GM23338 (cell line): ENCODE measurements at regions not wholly inside any gene's neighbourhood (a gene's known extent, or its start where the extent isn't known, plus 50 kb on each side); places are given as distances from the start of the nearest gene placed in this dataset.

Source experiments
- ATAC-seq: fragments of 200-7000 bp; cut with Tn5 transposase; 3 replicates; pipeline ENCODE4 v1.9.1; 2020
- DNase-seq: peaks from one replicate; pipeline ENCODE4 v3.0.0-alpha.2; 2015; ENCODE audit warnings: low spot score
- H2AFZ ChIP-seq: fragments of 200-600 bp; sonication (generic); 2 replicates; pipeline ENCODE4 v1.8.0; 2016; ENCODE audit warnings: antibody characterized with exemption, mild to moderate bottlenecking, moderate library complexity
- H3F3A ChIP-seq: fragments of 200-600 bp; sonication (generic); replicated peaks from 2 replicates; pipeline ENCODE4 v1.8.0; 2017; ENCODE audit warnings: antibody characterized with exemption, mixed run types, low read depth
- H3K27ac ChIP-seq: fragments of 200-600 bp; sonication (generic); 2 replicates; pipeline ENCODE4 v1.6.1; 2016; ENCODE audit warnings: low read depth
- H3K27me3 ChIP-seq: fragments of 200-600 bp; sonication (generic); 2 replicates; pipeline ENCODE4 v1.8.0; 2016; ENCODE audit warnings: mild to moderate bottlenecking, mixed run types, moderate library complexity; ENCODE audit not compliant: insufficient read depth
- H3K36me3 ChIP-seq: fragments of 200-600 bp; sonication (generic); 2 replicates; pipeline ENCODE4 v1.8.0; 2016; ENCODE audit warnings: mild to moderate bottlenecking; ENCODE audit not compliant: insufficient read depth
- H3K4me1 ChIP-seq: fragments of 200-600 bp; sonication (generic); 2 replicates; pipeline ENCODE4 v1.8.0; 2016; ENCODE audit warnings: mild to moderate bottlenecking, moderate library complexity; ENCODE audit not compliant: insufficient read depth
- H3K4me2 ChIP-seq: fragments of 200-600 bp; sonication (generic); 2 replicates; pipeline ENCODE4 v1.7.1; 2017; ENCODE audit warnings: mixed run types
- H3K4me3 ChIP-seq: fragments of 200-600 bp; sonication (generic); 2 replicates; pipeline ENCODE4 v1.6.1; 2016; ENCODE audit warnings: mixed run types
- H3K79me2 ChIP-seq: fragments of 200-600 bp; sonication (generic); replicated peaks from 2 replicates; pipeline ENCODE4 v1.8.0; 2017; ENCODE audit warnings: mild to moderate bottlenecking; ENCODE audit not compliant: insufficient read depth
- H3K9me2 ChIP-seq: fragments of 200-600 bp; sonication (generic); 2 replicates; pipeline ENCODE4 v1.8.0; 2017; ENCODE audit not compliant: insufficient read depth
- H4K20me1 ChIP-seq: fragments of 200-600 bp; sonication (generic); replicated peaks from 2 replicates; pipeline ENCODE4 v1.8.0; 2017; ENCODE audit warnings: mild to moderate bottlenecking; ENCODE audit not compliant: insufficient read depth
- H3K27ac Mint-ChIP-seq: 2 replicates; pipeline ENCODE4 v1.8.0; 2020; ENCODE audit warnings: inconsistent platforms, mild to moderate bottlenecking, moderate library complexity, mixed read lengths
- H3K27me3 Mint-ChIP-seq: 3 replicates; pipeline ENCODE4 v1.8.0; 2022; ENCODE audit warnings: low read depth, mild to moderate bottlenecking, moderate library complexity, mixed read lengths, inconsistent platforms; ENCODE audit not compliant: insufficient read depth, poor library complexity
- H3K36me3 Mint-ChIP-seq: 3 replicates; pipeline ENCODE4 v1.8.0; 2021; ENCODE audit warnings: low read depth, mild to moderate bottlenecking, inconsistent platforms, moderate library complexity, mixed read lengths
- H3K4me1 Mint-ChIP-seq: 3 replicates; pipeline ENCODE4 v1.8.0; 2020; ENCODE audit warnings: mild to moderate bottlenecking, inconsistent platforms, mixed read lengths
- H3K4me3 Mint-ChIP-seq: 3 replicates; pipeline ENCODE4 v1.8.0; 2021; ENCODE audit warnings: moderate library complexity, mild to moderate bottlenecking, inconsistent platforms, mixed read lengths
- H3K9me3 Mint-ChIP-seq: 3 replicates; pipeline ENCODE4 v1.8.0; 2020; ENCODE audit warnings: moderate library complexity, mild to moderate bottlenecking, inconsistent platforms, mixed read lengths
- CREB1 ChIP-seq: fragments of 250-450 bp; sonication (Bioruptor Pico); IDR thresholded peaks from 2 replicates; pipeline ENCODE4 v1.5.0; 2020; ENCODE audit warnings: low read depth, mild to moderate bottlenecking, moderate library complexity
- CTCF ChIP-seq, 2 experiments: fragments of 200-600 bp in 1 of 2; sonication (generic) in 1 of 2; conservative IDR thresholded peaks; 2 replicates each; pipeline versions ENCODE4 v1.5.1 to v1.6.1; 2016 to 2017; ENCODE audit warnings: antibody characterized with exemption in 2 of 2, low read depth in 2 of 2, mild to moderate bottlenecking in 2 of 2, moderate library complexity in 1 of 2
- ETS1 ChIP-seq: IDR thresholded peaks from 2 replicates; pipeline ENCODE4 v1.6.1; 2016; ENCODE audit warnings: antibody characterized with exemption
- EZH2 ChIP-seq: fragments of 200-600 bp; sonication (generic); IDR thresholded peaks from one replicate; pipeline ENCODE4 v1.8.0; 2017; ENCODE audit warnings: antibody characterized with exemption, mild to moderate bottlenecking, low read depth; ENCODE audit not compliant: unreplicated experiment
- EZH2phosphoT487 ChIP-seq: fragments of 200-600 bp; sonication (generic); IDR thresholded peaks from one replicate; pipeline ENCODE4 v1.8.1; 2018; ENCODE audit warnings: antibody characterized with exemption; ENCODE audit not compliant: unreplicated experiment
- JUNB ChIP-seq: IDR thresholded peaks from one replicate; pipeline ENCODE4 v1.6.1; 2016; ENCODE audit warnings: antibody characterized with exemption; ENCODE audit not compliant: unreplicated experiment
- NANOG ChIP-seq: IDR thresholded peaks from 2 replicates; pipeline ENCODE4 v1.6.1; 2016; ENCODE audit warnings: antibody characterized with exemption, borderline replicate concordance
- POLR2AphosphoS5 ChIP-seq: IDR thresholded peaks from 2 replicates; pipeline ENCODE4 v1.6.1; 2016; ENCODE audit warnings: antibody characterized with exemption, low read depth
- REST ChIP-seq: IDR thresholded peaks from one replicate; pipeline ENCODE4 v1.6.1; 2018; ENCODE audit warnings: antibody characterized with exemption; ENCODE audit not compliant: unreplicated experiment
- STAT1 ChIP-seq: IDR thresholded peaks from one replicate; pipeline ENCODE4 v1.6.1; 2016; ENCODE audit warnings: antibody characterized with exemption; ENCODE audit not compliant: unreplicated experiment
- ZNF114 ChIP-seq: fragments of 250-450 bp; sonication (Bioruptor Pico); IDR thresholded peaks from 2 replicates; pipeline ENCODE4 v1.5.0; 2020; ENCODE audit warnings: mild to moderate bottlenecking, moderate library complexity

GRCh38 chr2:195368249-195369217 lies 288.5 kb upstream of the SLC39A10 start:
- Histone ChIP-seq H3K36me3 (no peaks in the 10 kb centered on the region), H3K4me2 (no peak overlapping the region), H3F3A (no peaks in the 10 kb centered on the region), H3K4me3 (no peak overlapping the region), H3K27me3 (no peaks in the 10 kb centered on the region), H3K4me1 (no peaks in the 10 kb centered on the region), H4K20me1 (no peaks in the 10 kb centered on the region), H3K9me2 (no peaks in the 10 kb centered on the region; the same call in 1 of the 2 replicates), H2AFZ (no peak overlapping the region), H3K79me2 (no peaks in the 10 kb centered on the region), H3K27ac (no peak overlapping the region)
- no peak for TF ChIP-seq EZH2
- no peak for TF ChIP-seq CTCF (conservative IDR thresholded peaks at IDR 0.05; ENCODE audit: low read depth in 2 of 2)
- TF ChIP-seq EZH2phosphoT487, result no peak
- no peak for TF ChIP-seq CREB1 (CRISPR knock-in tag)
- no peak for TF ChIP-seq POLR2AphosphoS5
- no peak for TF ChIP-seq ETS1
- peaks cover 3% of the 10 kb centered on the region for H3K27me3 Mint-ChIP-seq
- DNase-seq, result no peak
- no peaks in the 10 kb centered on the region for H3K36me3 Mint-ChIP-seq
- H3K4me1 Mint-ChIP-seq, result no peaks in the 10 kb centered on the region
- ATAC-seq, result no peak
- no peak overlapping the region for H3K27ac Mint-ChIP-seq
- H3K4me3 Mint-ChIP-seq, result no peak overlapping the region
- H3K9me3 Mint-ChIP-seq, result no peaks in the 10 kb centered on the region; the same call in 1 of the 3 replicates

GRCh38 chr2:195367809-195368208 lies 289.2 kb upstream of the SLC39A10 start:
- Mint-ChIP-seq H3K4me3 (no peak overlapping the region), H3K9me3 (no peaks in the 10 kb centered on the region; the same call in 1 of the 3 replicates), H3K36me3 (no peaks in the 10 kb centered on the region), H3K27ac (no peak overlapping the region), H3K27me3 (peaks cover 3% of the 10 kb centered on the region), H3K4me1 (no peaks in the 10 kb centered on the region)
- no peak for DNase-seq
- no peak overlapping the region for H3K4me2 ChIP-seq
- no peak overlapping the region for H3K4me3 ChIP-seq
- H3K36me3 ChIP-seq, result no peaks in the 10 kb centered on the region
- H3K27ac ChIP-seq, result no peak overlapping the region
- no peaks in the 10 kb centered on the region; the same call in 1 of the 2 replicates for H3K9me2 ChIP-seq
- no peaks in the 10 kb centered on the region for H3F3A ChIP-seq
- H4K20me1 ChIP-seq, result no peaks in the 10 kb centered on the region
- H3K4me1 ChIP-seq, result no peaks in the 10 kb centered on the region
- TF ChIP-seq JUNB (no peak), CTCF (conservative IDR thresholded peaks at IDR 0.05; ENCODE audit: low read depth in 2 of 2) (no peak), ETS1 (no peak), NANOG (no peak), STAT1 (no peak), CREB1 (CRISPR knock-in tag) (no peak), ZNF114 (no peak), REST (no peak), POLR2AphosphoS5 (no peak), EZH2 (no peak)
- no peak overlapping the region for H2AFZ ChIP-seq
- no peak for ATAC-seq
- no peaks in the 10 kb centered on the region for H3K27me3 ChIP-seq
- H3K79me2 ChIP-seq, result no peaks in the 10 kb centered on the region
